ENCODE measurements at regions not wholly inside any gene's neighbourhood (a gene's known extent, or its start where the extent isn't known, plus 50 kb on each side); places are given as distances from the start of the nearest gene placed in this dataset.

GRCh38 chr1:106785176-106785575 lies 271.3 kb upstream of the PRMT6 start (continued):
- TF ChIP-seq ASH2L (IDR thresholded peaks at IDR 0.05; ENCODE audit: borderline replicate concordance, low read depth) (no peak), ESRRA (IDR thresholded peaks at IDR 0.05; ENCODE audit: low read length) (no peak), TCF12 (IDR thresholded peaks at IDR 0.05; ENCODE audit: low read depth, low read length) (no peak), HDAC6 (IDR thresholded peaks at IDR 0.05; ENCODE audit: unreplicated experiment) (no peak), IKZF1 (conservative IDR thresholded peaks at IDR 0.05) (no peak), HDGF (IDR thresholded peaks at IDR 0.05) (no peak)

- WGBS (ENCODE audit: insufficient coverage, insufficient replicate concordance, low lambda C conversion rate, missing lambda C conversion rate): 21% methylated on average over 3 of the region's 3 CpGs
- no peak for FAIRE-seq
- Histone ChIP-seq H3K4me1 (ENCODE audit: control insufficient read depth, insufficient read depth, low read length) (no peaks in the 10 kb centered on the region), H3K9me3 (replicated peaks; ENCODE audit: control insufficient read depth, insufficient read depth, low read length) (no peaks in the 10 kb centered on the region), H2AFZ (ENCODE audit: control insufficient read depth, low read depth, low read length) (no peak overlapping the region), H3K36me3 (ENCODE audit: control insufficient read depth in 2 of 2, insufficient read depth in 2 of 2, low read length in 1 of 2) (no peaks in the 10 kb centered on the region), H3K4me3 (no peak overlapping the region), H3K4me2 (ENCODE audit: control insufficient read depth, insufficient read depth) (no peak overlapping the region), H3K79me2 (ENCODE audit: control insufficient read depth, insufficient read depth, low read length) (no peaks in the 10 kb centered on the region), H3K27me3 (replicated peaks in 1 of 2; ENCODE audit: control insufficient read depth in 2 of 2, insufficient read depth in 2 of 2, low read length in 1 of 2) (no peaks in the 10 kb centered on the region), H4K20me1 (ENCODE audit: control insufficient read depth, insufficient read depth) (no peaks in the 10 kb centered on the region), H3K27ac (ENCODE audit: control insufficient read depth, insufficient read depth) (no peak overlapping the region), H3K9ac (ENCODE audit: control insufficient read depth, insufficient read depth, low read length) (no peak overlapping the region)
- no peak for DNase-seq (ENCODE audit: low read depth, low spot score)
- ChIA-PET POLR2A (no interaction called here), SMC1A (ENCODE audit: uncharacterized antibody, unreplicated experiment) (interaction anchor here (0.8 to 1.7 kb wide), 3 partner anchors 13 to 37 kb away, joined by 3 read pairs; no protein-coding TSS in a partner anchor), CTCF (no interaction called here), RAD21 (ENCODE audit: unreplicated experiment) (no interaction called here)
- in situ Hi-C loops (cut with MboI) (no loop called here), intact Hi-C loops (cut with micrococcal nuclease; ENCODE audit: unreplicated experiment) (no loop called here)
- no TSS peak for BruUV-seq (replicated peaks)
- ATAC-seq: no peak
- TF ChIP-seq ZBTB40 (IDR thresholded peaks at IDR 0.05; ENCODE audit: borderline replicate concordance): no peak
- TF ChIP-seq ATF2 (IDR thresholded peaks at IDR 0.05; ENCODE audit: low read length): no peak
- no peak for TF ChIP-seq BRCA1 (IDR thresholded peaks at IDR 0.05; ENCODE audit: low read depth, low read length)
- no peak for TF ChIP-seq JUNB (IDR thresholded peaks at IDR 0.05)
- TF ChIP-seq RB1 (IDR thresholded peaks at IDR 0.05; ENCODE audit: borderline replicate concordance): no peak
- no peak for TF ChIP-seq YY1 (IDR thresholded peaks at IDR 0.05; ENCODE audit: low read depth, low read length)
- TF ChIP-seq ZBTB33 (IDR thresholded peaks at IDR 0.05): no peak
- TF ChIP-seq USF1 (IDR thresholded peaks at IDR 0.05; ENCODE audit: borderline replicate concordance, extremely low read length, insufficient read depth, low read depth, low read length): no peak
- no peak for TF ChIP-seq SMC3 (IDR thresholded peaks at IDR 0.05; ENCODE audit: borderline replicate concordance, low read length)
- no peak for TF ChIP-seq POU2F2 (IDR thresholded peaks at IDR 0.05; ENCODE audit: borderline replicate concordance, low read depth, low read length)
Measured at GRCh38 chr1:106787520-106787919, 269.0 kb upstream of the PRMT6 start.

Data from GM12878 (cell line).